ENCODE measurements at regions not wholly inside any gene's neighbourhood (a gene's known extent, or its start where the extent isn't known, plus 50 kb on each side); places are given as distances from the start of the nearest gene placed in this dataset.

GRCh38 chr20:60501048-60501447 lies 542.8 kb downstream of the CDH26 start:
- TF ChIP-seq POLR2A (IDR thresholded peaks at IDR 0.05; ENCODE audit: low read depth, low read length) (no peak), POLR2AphosphoS5 (IDR thresholded peaks at IDR 0.05; ENCODE audit: low read depth, low read length) (no peak), TAF1 (IDR thresholded peaks at IDR 0.05; ENCODE audit: low read depth, low read length) (no peak)

Data from GM12891 (cell line).